ENCODE measurements at regions not wholly inside any gene's neighbourhood (a gene's known extent, or its start where the extent isn't known, plus 50 kb on each side); places are given as distances from the start of the nearest gene placed in this dataset.

DNA sequence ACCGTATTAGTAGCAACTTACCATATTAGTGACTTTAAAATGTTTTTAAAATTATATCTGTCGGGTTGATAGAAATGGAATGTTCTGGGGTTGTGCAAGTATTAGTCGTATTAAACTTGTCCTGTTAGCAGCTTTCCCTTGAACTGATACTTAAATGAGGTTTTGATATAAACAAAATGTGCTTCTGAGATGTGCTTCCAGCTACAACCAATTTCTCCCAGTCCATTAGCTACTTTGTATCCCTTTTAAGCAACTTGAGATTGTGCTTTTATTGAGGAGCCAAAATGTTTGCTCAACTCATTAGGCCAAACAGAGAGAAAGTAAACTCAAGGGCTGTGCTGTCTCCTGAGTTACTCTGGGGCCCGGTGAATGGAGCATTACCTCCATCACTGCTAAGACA is 255.0 kb upstream of the RBFOX1 start:
- TF ChIP-seq, protein P1, sequence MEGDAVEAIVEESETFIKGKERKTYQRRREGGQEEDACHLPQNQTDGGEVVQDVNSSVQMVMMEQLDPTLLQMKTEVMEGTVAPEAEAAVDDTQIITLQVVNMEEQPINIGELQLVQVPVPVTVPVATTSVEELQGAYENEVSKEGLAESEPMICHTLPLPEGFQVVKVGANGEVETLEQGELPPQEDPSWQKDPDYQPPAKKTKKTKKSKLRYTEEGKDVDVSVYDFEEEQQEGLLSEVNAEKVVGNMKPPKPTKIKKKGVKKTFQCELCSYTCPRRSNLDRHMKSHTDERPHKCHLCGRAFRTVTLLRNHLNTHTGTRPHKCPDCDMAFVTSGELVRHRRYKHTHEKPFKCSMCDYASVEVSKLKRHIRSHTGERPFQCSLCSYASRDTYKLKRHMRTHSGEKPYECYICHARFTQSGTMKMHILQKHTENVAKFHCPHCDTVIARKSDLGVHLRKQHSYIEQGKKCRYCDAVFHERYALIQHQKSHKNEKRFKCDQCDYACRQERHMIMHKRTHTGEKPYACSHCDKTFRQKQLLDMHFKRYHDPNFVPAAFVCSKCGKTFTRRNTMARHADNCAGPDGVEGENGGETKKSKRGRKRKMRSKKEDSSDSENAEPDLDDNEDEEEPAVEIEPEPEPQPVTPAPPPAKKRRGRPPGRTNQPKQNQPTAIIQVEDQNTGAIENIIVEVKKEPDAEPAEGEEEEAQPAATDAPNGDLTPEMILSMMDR (conservative IDR thresholded peaks at IDR 0.05; ENCODE audit: low read depth, low read length) = no peak
- TF ChIP-seq EZH2 (IDR thresholded peaks at IDR 0.05; ENCODE audit: low read length, unreplicated experiment) = no peak
- TF ChIP-seq EZH2phosphoT487 (IDR thresholded peaks at IDR 0.05; ENCODE audit: borderline replicate concordance, low read length) = no peak
